Left lung (tissue), 4 donors: ENCODE measurements at regions not wholly inside any gene's neighbourhood (a gene's known extent, or its start where the extent isn't known, plus 50 kb on each side); places are given as distances from the start of the nearest gene placed in this dataset.

Experiments
- ATAC-seq: fragments of 200-7000 bp; cut with Tn5 transposase; one replicate; pipeline ENCODE4 v1.9.1; 2020; ENCODE audit warnings: moderate library complexity
- DNase-seq, 4 donors: peaks; one replicate each; pipeline ENCODE4 v3.0.0-alpha.2; 2013 to 2020
- H3K27ac ChIP-seq, 2 donors: fragments of 200-600 bp; sonication (generic) in 1 of 2; one replicate each; pipeline versions ENCODE4 v1.5.0 to v1.8.0; 2020 to 2021
- H3K27me3 ChIP-seq, 2 donors: fragments of 200-600 bp; sonication (generic) in 1 of 2; one replicate each; pipeline versions ENCODE4 v1.5.0 to v1.8.0; 2020 to 2021
- H3K36me3 ChIP-seq, 2 donors: fragments of 200-600 bp; sonication (generic) in 1 of 2; one replicate each; pipeline versions ENCODE4 v1.5.0 to v1.8.0; 2020 to 2021
- H3K4me1 ChIP-seq, 2 donors: fragments of 200-600 bp; one replicate each; pipeline ENCODE4 v1.8.0; 2021
- H3K4me3 ChIP-seq, 2 donors: fragments of 200-600 bp; sonication (generic) in 1 of 2; one replicate each; pipeline versions ENCODE4 v1.5.0 to v1.8.0; 2020 to 2021; ENCODE audit warnings: mild to moderate bottlenecking in 1 of 2
- H3K9me3 ChIP-seq, 2 donors: fragments of 200-600 bp; sonication (generic) in 1 of 2; one replicate each; pipeline versions ENCODE4 v1.5.0 to v1.8.0; 2020 to 2021
- CTCF ChIP-seq, 2 donors: fragments of 200-600 bp; sonication (generic) in 1 of 2; IDR thresholded peaks; one replicate each; pipeline versions ENCODE4 v1.5.0 to v1.8.0; 2021; ENCODE audit warnings: antibody characterized with exemption in 2 of 2
- intact Hi-C, 2 donors: fragments of 100-400 bp; cut with DNase I; formaldehyde crosslinking; loops; one replicate each; pipeline versions ENCODE4 v1.11.2 to v1.14.2; 2022
- donor health status: DM: no; HTN: yes; CAD: no.
- donor health status: DM: no; HTN: no; CAD: no.

- H3K4me1 ChIP-seq = no peaks in the 10 kb centered on the region
- intact Hi-C loops = no loop called here
- ATAC-seq (no peak), DNase-seq (no peak)
- no peak overlapping the region for H3K27ac ChIP-seq
- no peaks in the 10 kb centered on the region for H3K9me3 ChIP-seq
- H3K4me3 ChIP-seq = no peak overlapping the region
- TF ChIP-seq CTCF (IDR thresholded peaks at IDR 0.05) = no peak
- no peaks in the 10 kb centered on the region for H3K36me3 ChIP-seq
- H3K27me3 ChIP-seq = no peaks in the 10 kb centered on the region
Measured at GRCh38 chr2:186941853-186942252, 92.9 kb upstream of the ZSWIM2 start.

- intact Hi-C loops = no loop called here
Measured at GRCh38 chr2:186940463-186940862, 91.5 kb upstream of the ZSWIM2 start.

GRCh38 chr2:186934420-186934819 lies 85.5 kb upstream of the ZSWIM2 start:
- Histone ChIP-seq H3K9me3 (no peaks in the 10 kb centered on the region), H3K27me3 (no peaks in the 10 kb centered on the region), H3K27ac (no peak overlapping the region), H3K4me3 (no peak overlapping the region), H3K36me3 (no peaks in the 10 kb centered on the region), H3K4me1 (no peaks in the 10 kb centered on the region)
- ATAC-seq (no peak), DNase-seq (no peak)
- intact Hi-C loops = no loop called here
- no peak for TF ChIP-seq CTCF (IDR thresholded peaks at IDR 0.05)

More at GRCh38 chr2:186940463-186940862, 91.5 kb upstream of the ZSWIM2 start:
- Histone ChIP-seq H3K27me3 (no peaks in the 10 kb centered on the region), H3K27ac (no peak overlapping the region), H3K9me3 (no peaks in the 10 kb centered on the region), H3K4me3 (no peak overlapping the region), H3K4me1 (no peaks in the 10 kb centered on the region), H3K36me3 (no peaks in the 10 kb centered on the region)
- ATAC-seq (no peak), DNase-seq (no peak)
- TF ChIP-seq CTCF (IDR thresholded peaks at IDR 0.05) = no peak

- H3K27ac ChIP-seq = no peak overlapping the region
- TF ChIP-seq CTCF (IDR thresholded peaks at IDR 0.05) = no peak
- no peak overlapping the region for H3K4me3 ChIP-seq
- no peaks in the 10 kb centered on the region for H3K9me3 ChIP-seq
- H3K4me1 ChIP-seq = no peaks in the 10 kb centered on the region
- H3K36me3 ChIP-seq = no peaks in the 10 kb centered on the region
- no peak for ATAC-seq
- no peak for DNase-seq
- intact Hi-C loops = no loop called here
- no peaks in the 10 kb centered on the region for H3K27me3 ChIP-seq
Measured at GRCh38 chr2:186927867-186928191, 78.9 kb upstream of the ZSWIM2 start.

GRCh38 chr2:186927185-186927866 lies 78.4 kb upstream of the ZSWIM2 start:
- no peaks in the 10 kb centered on the region for H3K4me1 ChIP-seq
- no peaks in the 10 kb centered on the region for H3K36me3 ChIP-seq
- no peaks in the 10 kb centered on the region for H3K27me3 ChIP-seq
- no peak for TF ChIP-seq CTCF (IDR thresholded peaks at IDR 0.05)
- H3K4me3 ChIP-seq = no peak overlapping the region
- H3K9me3 ChIP-seq = no peaks in the 10 kb centered on the region
- ATAC-seq = no peak
- intact Hi-C loops = no loop called here
- no peak overlapping the region for H3K27ac ChIP-seq
- DNase-seq = no peak
